Activated CD8-positive, alpha-beta T cell treated with anti-CD3 and anti-CD28 coated beads for 36 hours (primary cell): ENCODE measurements at regions not wholly inside any gene's neighbourhood (a gene's known extent, or its start where the extent isn't known, plus 50 kb on each side); places are given as distances from the start of the nearest gene placed in this dataset.

Source experiments
- ATAC-seq: fragments of 200-7000 bp; cut with Tn5 transposase; one replicate; pipeline ENCODE4 v1.10.0; 2021; ENCODE audit warnings: mild to moderate bottlenecking, moderate library complexity
- CTCF ChIA-PET: fragments of 350-600 bp; sonication (Branson Sonifier 250); formaldehyde crosslinking; loops from one replicate; lab custom pipeline; 2021; ENCODE audit warnings: antibody characterized with exemption; lab: Charles Lee
- POLR2A ChIA-PET: fragments of 350-600 bp; sonication (Branson Sonifier 250); formaldehyde crosslinking; loops from one replicate; lab custom pipeline; 2021; ENCODE audit warnings: antibody characterized with exemption; lab: Charles Lee
- DNase-seq: peaks from one replicate; pipeline ENCODE4 v3.0.0-alpha.2; 2020
- H3K27ac Mint-ChIP-seq: one replicate; pipeline ENCODE4 v1.8.0; 2021; ENCODE audit warnings: mild to moderate bottlenecking, mixed read lengths
- H3K27me3 Mint-ChIP-seq: one replicate; pipeline ENCODE4 v1.8.0; 2021; ENCODE audit warnings: mixed read lengths
- H3K36me3 Mint-ChIP-seq: one replicate; pipeline ENCODE4 v1.8.0; 2021; ENCODE audit warnings: low read depth, mixed read lengths
- H3K4me1 Mint-ChIP-seq: one replicate; pipeline ENCODE4 v1.8.0; 2021; ENCODE audit warnings: low read depth, mixed read lengths
- H3K4me3 Mint-ChIP-seq: one replicate; pipeline ENCODE4 v1.8.0; 2021; ENCODE audit warnings: mild to moderate bottlenecking, moderate library complexity, mixed read lengths
- H3K9me3 Mint-ChIP-seq: one replicate; pipeline ENCODE4 v1.8.0; 2021; ENCODE audit warnings: mixed read lengths
- intact Hi-C: fragments of 100-400 bp; cut with micrococcal nuclease; formaldehyde crosslinking; loops from one replicate; pipeline ENCODE4 v1.10.0; 2022
- TF ChIP-seq, protein P1 (sequence below): fragments of 200-600 bp; IDR thresholded peaks from one replicate; pipeline ENCODE4 v1.8.0; 2022; ENCODE audit warnings: antibody characterized with exemption, mild to moderate bottlenecking

DNA sequence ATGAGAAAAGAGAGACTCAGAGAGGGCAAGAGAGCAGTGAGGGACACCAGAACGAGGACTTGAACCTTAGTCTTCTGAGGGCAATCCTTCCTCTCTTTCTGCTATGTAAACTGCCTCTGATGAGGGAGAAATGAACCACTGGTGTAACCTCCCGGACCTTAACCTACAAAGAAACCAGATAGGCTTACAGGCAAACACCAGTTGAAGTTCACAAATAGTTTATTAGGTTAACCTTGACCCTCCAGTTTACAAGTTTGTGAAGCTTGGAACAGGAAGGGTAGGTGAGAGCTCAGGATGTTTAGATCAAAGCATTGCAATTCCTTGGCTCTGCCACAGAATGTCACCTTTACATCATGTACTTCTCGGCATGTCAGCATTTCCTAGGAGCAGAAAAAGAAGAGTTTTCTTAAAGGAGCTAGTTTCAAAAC, 486.4 kb upstream of the SPRED2 start:
- ChIA-PET CTCF (interaction anchor here (1.2 kb wide), 1 partner anchor 32 kb away, joined by 3 read pairs; no protein-coding TSS in a partner anchor), POLR2A (no interaction called here)
- TF ChIP-seq, protein P1, sequence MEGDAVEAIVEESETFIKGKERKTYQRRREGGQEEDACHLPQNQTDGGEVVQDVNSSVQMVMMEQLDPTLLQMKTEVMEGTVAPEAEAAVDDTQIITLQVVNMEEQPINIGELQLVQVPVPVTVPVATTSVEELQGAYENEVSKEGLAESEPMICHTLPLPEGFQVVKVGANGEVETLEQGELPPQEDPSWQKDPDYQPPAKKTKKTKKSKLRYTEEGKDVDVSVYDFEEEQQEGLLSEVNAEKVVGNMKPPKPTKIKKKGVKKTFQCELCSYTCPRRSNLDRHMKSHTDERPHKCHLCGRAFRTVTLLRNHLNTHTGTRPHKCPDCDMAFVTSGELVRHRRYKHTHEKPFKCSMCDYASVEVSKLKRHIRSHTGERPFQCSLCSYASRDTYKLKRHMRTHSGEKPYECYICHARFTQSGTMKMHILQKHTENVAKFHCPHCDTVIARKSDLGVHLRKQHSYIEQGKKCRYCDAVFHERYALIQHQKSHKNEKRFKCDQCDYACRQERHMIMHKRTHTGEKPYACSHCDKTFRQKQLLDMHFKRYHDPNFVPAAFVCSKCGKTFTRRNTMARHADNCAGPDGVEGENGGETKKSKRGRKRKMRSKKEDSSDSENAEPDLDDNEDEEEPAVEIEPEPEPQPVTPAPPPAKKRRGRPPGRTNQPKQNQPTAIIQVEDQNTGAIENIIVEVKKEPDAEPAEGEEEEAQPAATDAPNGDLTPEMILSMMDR = no peak
- Mint-ChIP-seq H3K4me1 (no peaks in the 10 kb centered on the region), H3K27me3 (no peaks in the 10 kb centered on the region), H3K4me3 (no peak overlapping the region), H3K27ac (no peak overlapping the region), H3K9me3 (peaks cover 7% of the 10 kb centered on the region), H3K36me3 (no peaks in the 10 kb centered on the region)
- no peak for ATAC-seq
- intact Hi-C loops = no loop called here
- no peak for DNase-seq

DNA sequence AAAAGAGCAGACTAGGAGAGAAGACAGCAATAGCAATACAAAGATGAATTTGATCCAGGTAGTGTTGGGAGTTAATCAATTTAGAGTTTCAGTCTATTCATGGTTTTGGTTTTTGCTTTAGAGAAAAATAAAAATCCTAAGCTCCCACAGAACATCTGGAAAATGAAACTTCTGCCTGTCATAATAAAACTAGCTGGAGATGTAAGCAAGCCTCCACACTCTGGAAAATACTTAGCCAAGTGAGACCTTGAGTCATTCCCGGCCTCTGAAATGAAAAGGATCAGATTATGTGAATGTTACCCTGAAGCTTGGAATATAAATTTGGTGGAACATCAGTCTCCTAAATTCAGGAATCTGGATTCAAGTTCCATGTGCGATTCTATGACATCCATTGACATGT, 485.6 kb upstream of the SPRED2 start:
- POLR2A ChIA-PET = no interaction called here

DNA sequence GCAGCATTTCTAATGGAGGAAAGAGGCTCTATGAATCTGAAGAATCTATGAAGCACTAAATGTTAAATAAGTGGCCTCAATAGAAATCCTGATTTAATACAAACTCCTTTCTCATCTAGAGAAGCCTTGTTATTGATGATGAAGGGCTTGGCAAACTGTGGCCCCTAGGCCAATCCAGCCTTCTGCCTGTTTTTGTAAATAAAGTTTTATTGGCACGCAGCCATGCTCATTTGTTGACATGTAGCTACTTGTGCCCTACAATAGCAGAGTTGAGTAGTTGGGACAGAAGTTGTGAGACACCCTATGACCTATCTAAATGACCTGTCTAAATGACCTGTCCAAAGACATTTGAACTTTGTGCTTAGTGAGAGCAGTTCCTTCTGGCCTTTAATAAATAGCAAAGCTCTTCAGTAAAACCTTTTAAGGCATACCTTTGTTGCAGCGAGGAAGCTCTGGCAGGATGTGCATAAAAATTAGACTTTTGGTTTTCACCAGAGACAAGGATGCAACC, 484.4 kb upstream of the SPRED2 start:
- intact Hi-C loops = no loop called here
- ChIA-PET POLR2A (no interaction called here), CTCF (no interaction called here)
- ATAC-seq (no peak), DNase-seq (no peak)
- TF ChIP-seq, protein P1 = no peak
- no peaks in the 10 kb centered on the region for H3K36me3 Mint-ChIP-seq
- no peak overlapping the region for H3K4me3 Mint-ChIP-seq
- no peaks in the 10 kb centered on the region for H3K9me3 Mint-ChIP-seq
- no peaks in the 10 kb centered on the region for H3K4me1 Mint-ChIP-seq
- no peak overlapping the region for H3K27ac Mint-ChIP-seq
- no peaks in the 10 kb centered on the region for H3K27me3 Mint-ChIP-seq

More for the DNA sequence above, 485.6 kb upstream of the SPRED2 start:
- H3K27me3 Mint-ChIP-seq = no peaks in the 10 kb centered on the region
- no peak for ATAC-seq
- CTCF ChIA-PET = interaction anchor here (1.2 kb wide), 1 partner anchor 31 kb away, joined by 3 read pairs; no protein-coding TSS in a partner anchor
- H3K9me3 Mint-ChIP-seq = peaks cover 1% of the 10 kb centered on the region
- TF ChIP-seq, protein P1 = no peak
- intact Hi-C loops = no loop called here
- no peaks in the 10 kb centered on the region for H3K4me1 Mint-ChIP-seq
- DNase-seq = no peak
- H3K4me3 Mint-ChIP-seq = no peak overlapping the region
- no peaks in the 10 kb centered on the region for H3K36me3 Mint-ChIP-seq
- H3K27ac Mint-ChIP-seq = no peak overlapping the region

DNA sequence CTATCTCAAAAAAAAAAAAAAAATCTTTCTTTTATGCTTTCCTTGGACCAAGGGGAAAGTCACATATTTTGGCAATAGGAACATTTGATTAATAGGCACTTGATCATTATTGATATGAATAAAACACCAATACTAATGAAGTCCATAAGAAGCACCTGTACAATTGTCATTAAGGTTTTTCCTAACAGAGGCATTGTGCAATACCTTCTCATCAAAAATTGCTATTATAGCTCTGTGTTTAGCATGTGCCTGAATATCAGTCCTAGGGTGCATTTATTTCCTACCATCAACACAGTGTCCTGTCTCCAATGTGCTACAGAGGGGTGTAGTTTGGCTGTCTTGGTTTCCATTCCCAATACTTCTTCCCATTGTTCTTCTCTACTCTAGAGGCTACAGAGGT, 483.8 kb upstream of the SPRED2 start:
- TF ChIP-seq, protein P1 = no peak
- intact Hi-C loops = no loop called here
- ChIA-PET CTCF (no interaction called here), POLR2A (no interaction called here)
- Mint-ChIP-seq H3K4me3 (no peak overlapping the region), H3K27ac (no peak overlapping the region), H3K27me3 (no peaks in the 10 kb centered on the region), H3K9me3 (no peaks in the 10 kb centered on the region), H3K4me1 (no peaks in the 10 kb centered on the region), H3K36me3 (no peaks in the 10 kb centered on the region)
- DNase-seq (no peak), ATAC-seq (no peak)

DNA sequence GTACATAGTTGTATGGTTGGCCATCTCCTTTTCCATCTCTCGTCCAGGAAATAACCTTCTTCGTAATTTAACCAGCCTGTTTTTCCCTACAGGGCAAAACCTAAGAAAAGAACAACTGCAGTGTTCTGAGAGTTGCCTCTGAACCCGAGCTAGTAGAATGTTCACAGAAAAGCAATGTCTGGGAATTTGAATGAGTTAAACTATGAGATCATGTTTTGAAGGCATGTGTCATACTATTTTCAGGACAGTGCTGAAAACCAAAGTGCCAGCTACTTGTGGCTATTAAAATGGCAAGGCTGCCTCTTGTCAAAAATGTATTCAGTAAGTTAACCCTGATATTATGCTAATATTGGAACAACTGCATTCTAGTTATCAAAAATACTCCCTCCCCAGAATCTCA, 482.9 kb upstream of the SPRED2 start:
- DNase-seq (no peak), ATAC-seq (no peak)
- CTCF ChIA-PET = interaction anchor here (0.5 kb wide), 1 partner anchor 1010 kb away, joined by 4 read pairs; no protein-coding TSS in a partner anchor
- intact Hi-C loops = no loop called here
- Mint-ChIP-seq H3K9me3 (no peaks in the 10 kb centered on the region), H3K4me1 (no peaks in the 10 kb centered on the region), H3K36me3 (no peaks in the 10 kb centered on the region), H3K27ac (no peak overlapping the region), H3K27me3 (no peaks in the 10 kb centered on the region), H3K4me3 (no peak overlapping the region)
- POLR2A ChIA-PET = no interaction called here
- TF ChIP-seq, protein P1 = no peak
